HG03039 (cell line): ENCODE measurements at regions not wholly inside any gene's neighbourhood (a gene's known extent, or its start where the extent isn't known, plus 50 kb on each side); places are given as distances from the start of the nearest gene placed in this dataset.

Experiments used
- ATAC-seq: cut with Tn5 transposase; IDR thresholded peaks from one replicate; pipeline ENCODE4 v1.9.1; 2021; ENCODE audit warnings: mild to moderate bottlenecking, moderate library complexity; ENCODE audit not compliant: unreplicated experiment

- ATAC-seq: no peak
These were observed 2556.7 kb upstream of the PCDH20 start for GRCh38 chr13:63972328-63972727.

GRCh38 chr13:63954683-63955082 lies 2539.0 kb upstream of the PCDH20 start:
- no peak for ATAC-seq

GRCh38 chr13:63948045-63948444 lies 2532.4 kb upstream of the PCDH20 start:
- ATAC-seq: no peak

GRCh38 chr13:63944911-63945310 lies 2529.3 kb upstream of the PCDH20 start:
- no peak for ATAC-seq

- ATAC-seq: no peak
These were observed 2526.7 kb upstream of the PCDH20 start for GRCh38 chr13:63942372-63942771.

- ATAC-seq: no peak
These were observed 2523.2 kb upstream of the PCDH20 start for GRCh38 chr13:63938851-63939250.

GRCh38 chr13:63910511-63910910 lies 2494.9 kb upstream of the PCDH20 start:
- ATAC-seq: no peak

- ATAC-seq: no peak
These were observed 2494.2 kb upstream of the PCDH20 start for GRCh38 chr13:63909726-63910375.

GRCh38 chr13:63902141-63902540 lies 2486.5 kb upstream of the PCDH20 start:
- ATAC-seq: no peak

GRCh38 chr13:63901630-63902029 lies 2486.0 kb upstream of the PCDH20 start:
- no peak for ATAC-seq

- no peak for ATAC-seq
These were observed 2484.8 kb upstream of the PCDH20 start for GRCh38 chr13:63900406-63900805.

- ATAC-seq: no peak
These were observed 2480.7 kb upstream of the PCDH20 start for GRCh38 chr13:63896321-63896720.

- no peak for ATAC-seq
These were observed 2466.4 kb upstream of the PCDH20 start for GRCh38 chr13:63882052-63882451.

- no peak for ATAC-seq
These were observed 2465.1 kb upstream of the PCDH20 start for GRCh38 chr13:63880705-63881104.

GRCh38 chr13:63873936-63874335 lies 2458.3 kb upstream of the PCDH20 start:
- ATAC-seq: no peak

GRCh38 chr13:63864171-63864902 lies 2448.7 kb upstream of the PCDH20 start:
- no peak for ATAC-seq

GRCh38 chr13:63855457-63856118 lies 2439.9 kb upstream of the PCDH20 start:
- no peak for ATAC-seq

GRCh38 chr13:63853816-63854215 lies 2438.2 kb upstream of the PCDH20 start:
- no peak for ATAC-seq

GRCh38 chr13:63851526-63851925 lies 2435.9 kb upstream of the PCDH20 start:
- no peak for ATAC-seq

- ATAC-seq: no peak
These were observed 2428.4 kb upstream of the PCDH20 start for GRCh38 chr13:63843766-63844699.

GRCh38 chr13:63842102-63842501 lies 2426.5 kb upstream of the PCDH20 start:
- no peak for ATAC-seq
